Mesodermal cell (in vitro differentiated cells): ENCODE measurements at regions not wholly inside any gene's neighbourhood (a gene's known extent, or its start where the extent isn't known, plus 50 kb on each side); places are given as distances from the start of the nearest gene placed in this dataset.

Experiments
- H3K27ac ChIP-seq: 2 replicates; pipeline ENCODE4 v1.7.0; 2013; ENCODE audit warnings: mild to moderate bottlenecking, low read depth, low read length, moderate library complexity; ENCODE audit not compliant: severe bottlenecking
- H3K36me3 ChIP-seq: 2 replicates; pipeline ENCODE4 v1.7.1; 2013; ENCODE audit warnings: mild to moderate bottlenecking, low read length, moderate library complexity; ENCODE audit not compliant: control insufficient read depth, insufficient read depth
- H3K4me1 ChIP-seq: one replicate; pipeline ENCODE4 v1.7.1; 2013; ENCODE audit warnings: mild to moderate bottlenecking, low read length; ENCODE audit not compliant: insufficient read depth, control insufficient read depth, poor library complexity, severe bottlenecking
- H3K4me3 ChIP-seq: 2 replicates; pipeline ENCODE4 v1.7.0; 2013; ENCODE audit warnings: low read length, control low read depth, mild to moderate bottlenecking; ENCODE audit not compliant: insufficient read depth, poor library complexity, severe bottlenecking; ENCODE audit errors: extremely low read depth
- H3K9me3 ChIP-seq: 2 replicates; pipeline ENCODE4 v1.7.1; 2013; ENCODE audit warnings: mild to moderate bottlenecking, low read length, moderate library complexity; ENCODE audit not compliant: control insufficient read depth
- WGBS, 2 experiments: methylation state at CpG; one replicate each; pipeline ENCODE4 v1.1.5; 2013; ENCODE audit warnings: missing lambda C conversion rate in 2 of 2; ENCODE audit not compliant: insufficient coverage in 2 of 2; 5-methylcytosine and 5-hydroxymethylcytosine counted together

GRCh38 chr3:118436697-118437262, 597.9 kb downstream of the IGSF11 start:
- no peaks in the 10 kb centered on the region for H3K36me3 ChIP-seq
- no CpG with 5 or more reads among the region's 1 CpG for WGBS, 2 experiments
- no peaks in the 10 kb centered on the region for H3K9me3 ChIP-seq
- H3K4me1 ChIP-seq, result no peaks in the 10 kb centered on the region
- H3K27ac ChIP-seq, result no peak overlapping the region
- no peak overlapping the region for H3K4me3 ChIP-seq

- no peaks in the 10 kb centered on the region for H3K4me1 ChIP-seq
- no peaks in the 10 kb centered on the region for H3K9me3 ChIP-seq
- H3K27ac ChIP-seq, result no peak overlapping the region
- H3K36me3 ChIP-seq, result no peaks in the 10 kb centered on the region
- 96 to 100% methylated on average over 2 to 4 of the region's 6 CpGs for WGBS, 2 experiments
- H3K4me3 ChIP-seq, result no peak overlapping the region
These were observed 589.6 kb downstream of the IGSF11 start for GRCh38 chr3:118445036-118445435.

GRCh38 chr3:118447339-118447738, 587.3 kb downstream of the IGSF11 start:
- Histone ChIP-seq H3K4me3 (no peak overlapping the region), H3K36me3 (no peaks in the 10 kb centered on the region), H3K9me3 (no peaks in the 10 kb centered on the region), H3K27ac (no peak overlapping the region), H3K4me1 (no peaks in the 10 kb centered on the region)

- Histone ChIP-seq H3K36me3 (no peaks in the 10 kb centered on the region), H3K9me3 (no peaks in the 10 kb centered on the region), H3K4me3 (no peak overlapping the region), H3K27ac (no peak overlapping the region), H3K4me1 (no peaks in the 10 kb centered on the region)
- 80 to 100% methylated on average over 1 of the region's 2 CpGs for whole genome bisulfite sequencing, 2 experiments
These were observed 567.8 kb downstream of the IGSF11 start for GRCh38 chr3:118466795-118467330.

GRCh38 chr3:118468801-118469200, 565.8 kb downstream of the IGSF11 start:
- H3K4me1 ChIP-seq, result no peaks in the 10 kb centered on the region
- H3K4me3 ChIP-seq, result no peak overlapping the region
- H3K9me3 ChIP-seq, result no peaks in the 10 kb centered on the region
- no peak overlapping the region for H3K27ac ChIP-seq
- no peaks in the 10 kb centered on the region for H3K36me3 ChIP-seq

- no peaks in the 10 kb centered on the region for H3K9me3 ChIP-seq
- WGBS, 2 experiments, result 90 to 100% methylated on average over 1 of the region's 1 CpG
- no peaks in the 10 kb centered on the region for H3K36me3 ChIP-seq
- H3K27ac ChIP-seq, result no peak overlapping the region
- H3K4me3 ChIP-seq, result no peak overlapping the region
- H3K4me1 ChIP-seq, result no peaks in the 10 kb centered on the region
These were observed 562.1 kb downstream of the IGSF11 start for GRCh38 chr3:118472586-118472985.

- Histone ChIP-seq H3K4me1 (peaks cover under 1% of the 10 kb centered on the region), H3K36me3 (no peaks in the 10 kb centered on the region), H3K4me3 (no peak overlapping the region), H3K9me3 (no peaks in the 10 kb centered on the region), H3K27ac (no peak overlapping the region)
These were observed 561.3 kb downstream of the IGSF11 start for GRCh38 chr3:118473343-118473742.

- no peaks in the 10 kb centered on the region for H3K9me3 ChIP-seq
- no peak overlapping the region for H3K4me3 ChIP-seq
- WGBS, 2 experiments, result no CpG with 5 or more reads among the region's 2 CpGs
- no peaks in the 10 kb centered on the region for H3K36me3 ChIP-seq
- peaks cover 5% of the 10 kb centered on the region for H3K4me1 ChIP-seq
- no peak overlapping the region for H3K27ac ChIP-seq
These were observed 557.6 kb downstream of the IGSF11 start for GRCh38 chr3:118476885-118477618.

- Histone ChIP-seq H3K36me3 (no peaks in the 10 kb centered on the region), H3K4me3 (no peak overlapping the region), H3K9me3 (no peaks in the 10 kb centered on the region), H3K4me1 (peaks cover 5% of the 10 kb centered on the region), H3K27ac (no peak overlapping the region)
- no CpG with 5 or more reads among the region's 2 CpGs for WGBS, 2 experiments
These were observed 556.9 kb downstream of the IGSF11 start for GRCh38 chr3:118477768-118478167.

- H3K4me3 ChIP-seq, result no peak overlapping the region
- H3K9me3 ChIP-seq, result no peaks in the 10 kb centered on the region
- no peaks in the 10 kb centered on the region for H3K36me3 ChIP-seq
- 83% methylated on average over 5 of the region's 8 CpGs for WGBS, 2 experiments
- no peak overlapping the region for H3K27ac ChIP-seq
- H3K4me1 ChIP-seq, result peaks cover 5% of the 10 kb centered on the region
These were observed 555.9 kb downstream of the IGSF11 start for GRCh38 chr3:118478706-118479276.

- Histone ChIP-seq H3K36me3 (no peaks in the 10 kb centered on the region), H3K9me3 (no peaks in the 10 kb centered on the region), H3K27ac (no peak overlapping the region), H3K4me1 (peaks cover 5% of the 10 kb centered on the region), H3K4me3 (no peak overlapping the region)
- WGBS, 2 experiments, result 60% methylated on average over 1 of the region's 1 CpG; no CpG with 5 or more reads in 1 of the 2 experiments
These were observed 555.3 kb downstream of the IGSF11 start for GRCh38 chr3:118479376-118479775.
